Endothelial cell of umbilical vein (primary cell): ENCODE measurements at regions not wholly inside any gene's neighbourhood (a gene's known extent, or its start where the extent isn't known, plus 50 kb on each side); places are given as distances from the start of the nearest gene placed in this dataset.

ENCODE experiments used
- BruUV-seq: library from RNA; stranded (reverse); fragments of 400-500 nt; replicated peaks from 2 replicates; lab custom pipeline; 2021; lab: Mats Ljungman, UMichigan
- CTCF ChIA-PET: fragments of 300-600, 350-600 bp; sonication (Branson Sonifier 250); formaldehyde crosslinking; loops from one replicate; lab custom pipeline; 2021; ENCODE audit warnings: antibody characterized with exemption, inconsistent platforms; lab: Charles Lee
- POLR2A ChIA-PET: fragments of 300-600, 350-600 bp; sonication (Branson Sonifier 250); formaldehyde crosslinking; loops from one replicate; lab custom pipeline; 2021; ENCODE audit warnings: antibody characterized with exemption, inconsistent platforms; lab: Charles Lee
- DNase-seq: peaks from one replicate; pipeline ENCODE4 v3.0.0-alpha.2; 2011; ENCODE audit warnings: low read depth, low spot score
- FAIRE-seq: peaks from 2 replicates; lab custom pipeline; 2011; peaks lifted over from hg19 to GRCh38; lab: Jason Lieb, UNC
- H2AFZ ChIP-seq: 2 replicates; pipeline ENCODE4 v1.6.0; 2012; ENCODE audit warnings: low read depth, low read length, control low read depth, inconsistent platforms
- H3K27ac ChIP-seq: 2 replicates; pipeline ENCODE4 v1.5.1; 2011; ENCODE audit warnings: low read depth, mild to moderate bottlenecking, control low read depth, low read length, moderate library complexity; ENCODE audit not compliant: insufficient read depth
- H3K27me3 ChIP-seq, 2 experiments: 2 replicates each; pipeline versions ENCODE4 v1.6.0 to v1.6.1; 2011; ENCODE audit warnings: low read length in 2 of 2, mixed read lengths in 1 of 2; ENCODE audit not compliant: control insufficient read depth in 2 of 2, insufficient read depth in 2 of 2
- H3K36me3 ChIP-seq, 2 experiments: 2 replicates in 1 of 2; 3 replicates in 1 of 2; pipeline ENCODE4 v1.5.1; 2011; ENCODE audit warnings: low read length in 2 of 2, mild to moderate bottlenecking in 1 of 2, moderate library complexity in 1 of 2; ENCODE audit not compliant: control insufficient read depth in 2 of 2, insufficient read depth in 2 of 2; ENCODE audit errors: extremely low read depth in 1 of 2
- H3K4me1 ChIP-seq: 3 replicates; pipeline ENCODE4 v1.5.1; 2011; ENCODE audit warnings: mild to moderate bottlenecking, low read length; ENCODE audit not compliant: control insufficient read depth, insufficient read depth; ENCODE audit errors: extremely low read depth
- H3K4me2 ChIP-seq: 2 replicates; pipeline ENCODE4 v1.6.1; 2011; ENCODE audit warnings: low read length, control low read depth, mixed read lengths; ENCODE audit not compliant: insufficient read depth
- H3K4me3 ChIP-seq, 3 experiments: fragments of 200-600 bp in 1 of 3; sonication (generic), shearing (Covaris generic) in 1 of 3; replicated peaks in 1 of 3; 2 replicates each; pipeline ENCODE4 v1.5.1; 2011 to 2016; ENCODE audit warnings: control low read depth in 3 of 3, low read length in 3 of 3, mild to moderate bottlenecking in 2 of 3, inconsistent platforms in 1 of 3, low read depth in 1 of 3, moderate library complexity in 1 of 3; ENCODE audit not compliant: insufficient read depth in 1 of 3
- H3K79me2 ChIP-seq: 2 replicates; pipeline ENCODE4 v1.6.0; 2012; ENCODE audit warnings: low read length, inconsistent platforms; ENCODE audit not compliant: control insufficient read depth, insufficient read depth
- H3K9ac ChIP-seq: replicated peaks from 2 replicates; pipeline ENCODE3; 2011; ENCODE audit warnings: low read length, control low read depth; ENCODE audit not compliant: insufficient read depth; ENCODE audit errors: extremely low read depth
- H3K9me1 ChIP-seq: replicated peaks from 3 replicates; pipeline ENCODE4 v1.6.0; 2011; ENCODE audit warnings: mild to moderate bottlenecking, low read length; ENCODE audit not compliant: control insufficient read depth, insufficient read depth; ENCODE audit errors: extremely low read depth
- H3K9me3 ChIP-seq: replicated peaks from 2 replicates; pipeline ENCODE4 v1.5.1; 2012; ENCODE audit warnings: low read length, inconsistent platforms; ENCODE audit not compliant: control insufficient read depth, insufficient read depth
- H4K20me1 ChIP-seq: replicated peaks from 2 replicates; pipeline ENCODE3; 2011; ENCODE audit warnings: mild to moderate bottlenecking, low read length; ENCODE audit not compliant: control insufficient read depth, insufficient read depth; ENCODE audit errors: extremely low read depth
- MYC ChIP-seq: IDR thresholded peaks from one replicate; pipeline ENCODE4 v1.6.1; 2011; ENCODE audit warnings: mild to moderate bottlenecking, low read depth, low read length
- dilution Hi-C: fragments of 300-500 bp; cut with MboI; formaldehyde crosslinking; loops from one replicate; pipeline ENCODE4 v1.15.0; 2019; ENCODE audit warnings: low sequenced_read_pairs; ENCODE audit not compliant: extremely low pct_ligation_motif_present
- intact Hi-C: fragments of 100-400 bp; cut with micrococcal nuclease; formaldehyde crosslinking; loops from one replicate; pipeline ENCODE4 v1.10.0; 2022
- TF ChIP-seq, protein P1 (sequence below): IDR thresholded peaks from 2 replicates; pipeline ENCODE4 v1.6.1; 2011; ENCODE audit not compliant: insufficient read depth, insufficient read length

DNA sequence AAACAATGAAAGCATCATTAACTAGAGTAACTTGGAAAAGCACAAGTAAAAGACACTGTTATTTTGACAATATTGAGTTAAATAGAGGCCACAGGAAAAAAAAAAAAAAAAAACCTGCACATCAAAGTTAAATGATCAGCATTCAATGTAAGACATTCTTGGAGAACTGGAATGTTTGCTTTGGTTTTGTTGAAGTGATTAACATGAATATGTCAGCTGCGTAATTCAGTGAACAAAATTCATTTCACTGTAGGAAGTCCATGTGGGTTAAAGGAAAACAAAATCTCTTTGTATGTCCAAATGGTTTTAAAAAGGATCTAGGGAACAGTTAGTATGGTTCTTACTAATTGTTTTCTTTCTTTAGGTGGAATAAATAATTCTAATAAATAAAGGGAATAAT, 252.8 kb upstream of the CNTN6 start:
- TF ChIP-seq, protein P1, sequence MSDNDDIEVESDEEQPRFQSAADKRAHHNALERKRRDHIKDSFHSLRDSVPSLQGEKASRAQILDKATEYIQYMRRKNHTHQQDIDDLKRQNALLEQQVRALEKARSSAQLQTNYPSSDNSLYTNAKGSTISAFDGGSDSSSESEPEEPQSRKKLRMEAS, result no peak
- DNase-seq (no peak), FAIRE-seq (no peak)
- H3K27ac ChIP-seq, result no peak overlapping the region
- dilution Hi-C loops, result no loop called here
- H3K79me2 ChIP-seq, result no peaks in the 10 kb centered on the region
- H3K27me3 ChIP-seq, result no peaks in the 10 kb centered on the region
- H4K20me1 ChIP-seq, result no peaks in the 10 kb centered on the region
- H3K4me3 ChIP-seq, result no peak overlapping the region
- H3K9me1 ChIP-seq, result no peaks in the 10 kb centered on the region
- no peaks in the 10 kb centered on the region for H3K36me3 ChIP-seq
- no peak overlapping the region for H3K4me2 ChIP-seq
- intact Hi-C loops, result no loop called here
- no peaks in the 10 kb centered on the region for H3K4me1 ChIP-seq
- ChIA-PET POLR2A (no interaction called here), CTCF (no interaction called here)
- no peak overlapping the region for H3K9ac ChIP-seq
- no peak overlapping the region for H2AFZ ChIP-seq
- BruUV-seq, result no TSS peak
- H3K9me3 ChIP-seq, result no peaks in the 10 kb centered on the region

DNA sequence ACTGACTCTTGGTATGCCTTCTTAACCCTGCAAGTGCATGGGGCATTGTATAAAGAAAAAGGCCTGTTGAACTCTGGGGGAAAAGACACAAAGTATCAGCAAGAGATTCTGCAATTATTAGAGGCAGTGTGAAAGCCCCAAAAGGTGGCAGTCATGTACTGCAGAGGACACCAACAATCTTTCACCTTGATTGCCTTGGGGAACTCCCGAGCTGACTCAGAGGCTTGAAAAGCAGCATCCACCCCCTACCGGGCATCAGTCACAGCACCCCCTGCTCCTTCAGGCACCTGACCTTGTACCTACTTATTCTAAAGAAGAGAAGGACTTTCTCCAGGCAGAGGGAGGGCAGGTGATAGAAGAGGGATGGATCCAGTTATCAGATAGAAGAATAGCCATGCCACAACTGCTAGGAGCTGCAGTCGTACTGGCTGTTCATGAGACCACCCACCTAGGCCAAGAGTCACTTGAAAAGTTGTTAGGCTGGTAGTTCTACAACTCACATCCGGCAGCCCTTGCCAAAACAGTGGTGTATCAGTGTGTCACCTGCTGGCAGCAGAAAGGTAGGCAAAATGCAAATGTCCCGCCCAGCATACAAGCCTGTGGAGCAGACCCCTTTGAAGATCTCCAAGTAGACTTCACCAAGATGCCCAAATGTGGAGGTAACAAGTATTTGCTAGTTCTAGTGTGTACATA, 241.6 kb upstream of the CNTN6 start:
- DNase-seq (no peak), FAIRE-seq (no peak)
- Histone ChIP-seq H3K4me3 (no peak overlapping the region), H3K79me2 (no peaks in the 10 kb centered on the region), H3K36me3 (no peaks in the 10 kb centered on the region), H3K4me2 (no peak overlapping the region), H3K4me1 (no peaks in the 10 kb centered on the region), H3K27me3 (no peaks in the 10 kb centered on the region), H3K9me1 (no peaks in the 10 kb centered on the region), H3K9ac (no peak overlapping the region), H3K9me3 (no peaks in the 10 kb centered on the region), H4K20me1 (no peaks in the 10 kb centered on the region), H3K27ac (no peak overlapping the region), H2AFZ (no peak overlapping the region)
- dilution Hi-C loops, result no loop called here
- CTCF ChIA-PET, result no interaction called here
- intact Hi-C loops, result no loop called here
- no TSS peak for BruUV-seq
- POLR2A ChIA-PET, result no interaction called here
- TF ChIP-seq MYC, result no peak
